Activated naive CD8-positive, alpha-beta T cell (primary cell): ENCODE measurements at regions not wholly inside any gene's neighbourhood (a gene's known extent, or its start where the extent isn't known, plus 50 kb on each side); places are given as distances from the start of the nearest gene placed in this dataset.
"Not testable (repeated sequence)": the region's sequence is repeated elsewhere in the genome, so short reads cannot be mapped to it uniquely, and the experiment has no call there.

ENCODE experiments used
- H3K27ac Mint-ChIP-seq: one replicate; pipeline ENCODE4 v1.8.0; 2021; ENCODE audit warnings: mixed read lengths
- H3K27me3 Mint-ChIP-seq: one replicate; pipeline ENCODE4 v1.8.0; 2021; ENCODE audit warnings: mixed read lengths
- H3K36me3 Mint-ChIP-seq: one replicate; pipeline ENCODE4 v1.8.0; 2021; ENCODE audit warnings: mixed read lengths
- H3K4me1 Mint-ChIP-seq: one replicate; pipeline ENCODE4 v1.8.0; 2021; ENCODE audit warnings: low read depth, mixed read lengths
- H3K4me3 Mint-ChIP-seq: one replicate; pipeline ENCODE4 v1.8.0; 2021; ENCODE audit warnings: mild to moderate bottlenecking, mixed read lengths
- H3K9me3 Mint-ChIP-seq: one replicate; pipeline ENCODE4 v1.8.0; 2021; ENCODE audit warnings: low read depth, mixed read lengths

DNA sequence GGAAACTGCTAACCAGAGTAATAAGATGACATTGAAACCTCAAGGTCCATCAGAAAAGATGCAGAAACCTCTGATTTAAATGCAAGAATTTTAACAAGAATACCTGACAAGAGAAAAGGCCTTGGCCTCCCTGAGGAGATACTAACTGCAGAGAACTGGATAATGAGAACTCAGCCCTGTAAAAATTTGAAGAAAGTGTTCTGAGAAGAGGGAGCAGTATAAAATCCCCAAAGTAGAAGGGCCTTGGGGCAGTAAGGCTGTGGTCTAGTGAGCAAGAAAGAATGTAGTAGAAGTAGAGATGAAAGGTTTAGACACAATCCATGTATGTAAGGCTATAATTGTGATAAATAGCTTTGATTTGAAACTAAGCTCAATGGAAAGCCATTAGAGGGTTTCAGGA lies 394.1 kb downstream of the ZBBX start:
- Mint-ChIP-seq H3K27me3 (no peaks in the 10 kb centered on the region), H3K27ac (no peak overlapping the region), H3K9me3 (no peaks in the 10 kb centered on the region), H3K36me3 (no peaks in the 10 kb centered on the region), H3K4me1 (no peaks in the 10 kb centered on the region), H3K4me3 (no peak overlapping the region)

DNA sequence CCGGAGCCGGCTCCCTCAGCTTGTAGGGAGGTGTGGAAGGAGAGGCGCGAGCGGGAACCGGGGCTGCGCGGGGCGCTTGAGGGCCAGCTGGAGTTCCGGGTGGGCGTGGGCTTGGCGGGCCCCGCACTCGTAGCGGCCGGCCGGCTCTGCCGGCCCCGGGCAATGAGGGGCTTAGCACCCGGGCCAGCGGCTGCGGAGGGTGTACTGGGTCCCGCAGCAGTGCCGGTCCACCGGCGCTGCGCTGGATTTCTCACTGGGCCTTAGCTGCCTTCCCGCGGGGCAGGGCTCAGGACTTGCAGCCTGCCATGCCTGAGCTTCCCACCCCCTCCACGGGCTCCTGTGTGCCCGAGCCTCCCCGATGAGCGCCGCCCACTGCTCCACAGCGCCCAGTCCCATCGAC lies 404.3 kb downstream of the ZBBX start:
- not testable (repeated sequence) for H3K4me3 Mint-ChIP-seq, H3K9me3 Mint-ChIP-seq, H3K4me1 Mint-ChIP-seq, H3K36me3 Mint-ChIP-seq, H3K27ac Mint-ChIP-seq, H3K27me3 Mint-ChIP-seq

DNA sequence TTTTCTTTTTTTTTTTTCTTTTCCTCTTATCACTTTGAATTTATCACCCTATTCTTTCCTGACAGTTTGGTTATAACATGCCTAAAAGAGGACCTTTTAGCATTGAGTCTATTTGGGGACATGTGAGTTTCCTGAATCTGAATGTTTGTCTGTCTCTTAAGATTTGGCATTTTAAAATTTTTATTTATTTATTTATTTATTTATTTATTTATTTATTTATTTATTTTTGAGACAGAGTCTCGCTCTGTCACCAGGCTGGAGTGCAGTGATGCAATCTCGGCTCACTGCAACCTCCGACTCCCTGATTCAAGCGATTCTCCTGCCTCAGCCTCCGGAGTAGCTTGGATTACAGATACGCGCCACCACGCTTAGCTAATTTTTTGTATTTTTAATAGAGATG lies 412.4 kb downstream of the ZBBX start:
- H3K9me3 Mint-ChIP-seq, H3K27me3 Mint-ChIP-seq, H3K4me3 Mint-ChIP-seq, H3K36me3 Mint-ChIP-seq, H3K4me1 Mint-ChIP-seq, H3K27ac Mint-ChIP-seq: not testable (repeated sequence)

DNA sequence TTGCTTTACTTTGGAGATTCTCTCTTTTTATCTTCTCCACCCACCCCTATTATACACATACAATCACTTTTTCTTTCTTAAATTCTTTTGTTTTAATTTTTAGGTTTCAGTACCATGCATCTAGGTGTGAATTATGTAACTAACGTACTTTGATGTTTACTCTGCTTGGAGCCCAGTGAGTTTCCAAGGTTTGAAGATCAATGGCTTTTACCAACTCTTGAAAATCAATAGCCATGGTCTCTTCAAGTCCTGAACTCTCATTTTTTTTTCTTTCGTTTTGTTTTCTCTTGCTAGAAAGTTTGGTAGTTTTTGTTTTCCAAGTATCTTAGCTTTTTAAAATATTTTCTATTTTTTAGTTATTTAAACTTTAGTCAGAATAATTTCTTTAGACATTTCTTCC lies 417.2 kb downstream of the ZBBX start:
- H3K27me3 Mint-ChIP-seq: no peaks in the 10 kb centered on the region
- no peaks in the 10 kb centered on the region for H3K36me3 Mint-ChIP-seq
- H3K4me1 Mint-ChIP-seq: no peaks in the 10 kb centered on the region
- H3K9me3 Mint-ChIP-seq: peaks cover 7% of the 10 kb centered on the region
- no peak overlapping the region for H3K27ac Mint-ChIP-seq
- H3K4me3 Mint-ChIP-seq: no peak overlapping the region

DNA sequence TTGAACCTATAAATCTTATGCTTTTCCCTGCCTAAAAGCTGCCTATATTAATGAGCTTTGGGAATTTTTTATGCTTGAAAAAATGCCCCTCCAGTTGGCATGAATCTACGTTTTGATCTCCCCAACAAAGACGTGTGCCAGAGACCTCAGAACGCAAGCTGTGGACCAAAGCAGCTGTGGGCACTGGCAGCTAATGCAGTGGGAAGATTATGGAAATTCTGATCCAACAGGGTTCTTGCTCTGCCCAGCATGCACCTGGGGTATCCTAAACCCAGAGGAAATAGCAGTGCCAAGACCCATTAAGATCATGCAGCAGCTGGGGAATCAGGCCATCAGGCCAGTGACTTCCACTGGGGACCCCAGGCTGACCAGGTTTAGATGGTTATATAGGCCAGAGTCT lies 423.0 kb downstream of the ZBBX start:
- no peaks in the 10 kb centered on the region for H3K36me3 Mint-ChIP-seq
- H3K9me3 Mint-ChIP-seq: peaks cover 24% of the 10 kb centered on the region
- H3K4me1 Mint-ChIP-seq: no peaks in the 10 kb centered on the region
- no peak overlapping the region for H3K27ac Mint-ChIP-seq
- H3K27me3 Mint-ChIP-seq: no peaks in the 10 kb centered on the region
- no peak overlapping the region for H3K4me3 Mint-ChIP-seq

DNA sequence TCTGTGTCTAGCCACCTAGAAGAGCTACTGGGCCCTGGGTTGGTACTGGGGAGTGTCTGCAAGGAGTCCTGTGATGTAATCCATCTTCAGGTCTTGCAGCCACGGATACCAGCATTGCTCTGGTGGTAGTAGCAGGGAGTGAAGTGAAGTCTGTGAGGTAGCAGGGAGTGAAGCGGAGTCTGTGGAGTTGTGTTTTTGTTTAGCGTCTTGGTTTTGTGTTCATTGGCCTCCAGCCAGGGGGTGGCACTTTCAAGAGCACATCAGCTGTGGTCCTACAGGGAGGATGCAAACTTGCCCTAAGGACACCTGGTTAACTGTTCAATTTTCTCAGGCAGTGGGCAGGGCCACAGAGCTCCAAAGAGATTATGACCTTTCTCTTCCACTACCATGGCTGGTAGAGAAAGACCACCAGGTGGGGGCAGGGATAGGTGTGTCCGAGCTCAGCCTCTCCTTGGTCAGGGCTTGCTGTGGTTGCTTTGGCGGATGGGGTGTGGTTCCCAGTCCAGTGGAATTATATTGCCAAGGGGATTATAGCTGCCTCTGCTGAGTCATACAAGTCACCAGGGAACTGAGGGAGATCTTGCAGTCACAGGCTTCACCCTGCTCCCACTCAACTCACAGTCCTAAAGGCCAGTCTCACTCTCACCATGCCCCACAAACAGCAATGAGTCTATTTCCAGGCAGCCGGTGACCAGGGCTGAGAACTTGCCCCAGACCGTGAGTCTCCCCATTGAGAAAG lies 424.7 kb downstream of the ZBBX start:
- Mint-ChIP-seq H3K9me3 (peaks cover 22% of the 10 kb centered on the region), H3K36me3 (no peaks in the 10 kb centered on the region), H3K4me3 (no peak overlapping the region), H3K27me3 (no peaks in the 10 kb centered on the region), H3K27ac (no peak overlapping the region), H3K4me1 (no peaks in the 10 kb centered on the region)

DNA sequence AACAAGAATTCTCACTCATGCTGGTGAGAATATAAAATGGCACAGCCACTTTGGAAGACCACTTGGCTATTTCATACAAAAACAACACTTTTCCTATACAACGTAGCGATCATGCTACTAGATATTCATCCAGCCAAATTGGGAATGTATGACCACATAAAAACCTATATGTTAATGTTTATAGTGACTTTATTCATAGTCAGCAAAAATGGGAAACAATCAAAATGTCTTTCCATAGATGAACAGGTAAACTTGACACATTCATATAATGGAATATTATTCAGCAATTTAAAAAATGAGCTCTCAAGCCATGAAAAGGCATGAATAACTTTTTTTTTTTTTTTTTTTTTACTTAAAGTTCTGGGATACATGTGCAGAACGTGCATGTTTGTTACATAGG lies 445.2 kb downstream of the ZBBX start:
- Mint-ChIP-seq H3K36me3 (no peaks in the 10 kb centered on the region), H3K4me1 (no peaks in the 10 kb centered on the region), H3K27me3 (no peaks in the 10 kb centered on the region), H3K9me3 (peaks cover 12% of the 10 kb centered on the region), H3K4me3 (no peak overlapping the region), H3K27ac (no peak overlapping the region)

DNA sequence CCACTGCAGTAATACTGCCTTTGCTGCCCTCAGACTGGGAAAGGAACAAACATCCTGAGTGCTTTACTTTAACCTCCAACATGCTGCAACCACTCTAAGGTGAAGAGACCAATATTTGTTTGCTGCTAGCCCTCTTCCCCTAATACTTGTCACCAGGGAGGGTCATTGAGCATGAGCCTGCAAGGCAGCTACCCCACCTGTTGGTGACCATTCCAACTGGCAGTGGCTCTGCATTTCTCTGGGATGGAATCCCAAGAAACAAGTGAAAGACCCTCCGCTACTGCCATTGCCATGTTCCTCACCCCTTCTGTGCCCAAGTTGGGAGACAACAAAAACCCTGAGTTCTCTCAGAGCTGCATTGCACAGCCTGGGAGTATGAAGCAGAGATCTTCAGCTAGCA lies 462.7 kb downstream of the ZBBX start:
- H3K4me3 Mint-ChIP-seq: no peak overlapping the region
- peaks cover 19% of the 10 kb centered on the region for H3K9me3 Mint-ChIP-seq
- H3K27ac Mint-ChIP-seq: no peak overlapping the region
- no peaks in the 10 kb centered on the region for H3K36me3 Mint-ChIP-seq
- no peaks in the 10 kb centered on the region for H3K4me1 Mint-ChIP-seq
- no peaks in the 10 kb centered on the region for H3K27me3 Mint-ChIP-seq

DNA sequence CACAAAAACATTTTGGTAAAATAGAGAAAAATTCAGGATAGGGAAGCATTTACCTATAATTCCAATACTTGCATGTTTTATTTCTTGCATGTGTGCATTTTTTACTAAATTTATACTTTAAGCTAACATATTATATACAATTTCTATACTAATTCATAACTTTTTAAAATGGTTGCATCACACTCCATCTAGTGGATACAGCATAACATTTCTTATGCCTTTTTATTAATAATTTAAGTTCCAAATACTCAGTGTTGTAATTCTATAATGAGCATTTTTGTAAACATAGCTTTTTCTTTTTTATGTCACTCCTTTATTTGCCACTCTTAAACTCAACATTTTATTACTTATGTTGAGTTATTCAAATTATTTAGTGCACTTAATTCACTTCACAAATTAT lies 477.7 kb downstream of the ZBBX start:
- H3K9me3 Mint-ChIP-seq: peaks cover 3% of the 10 kb centered on the region
- H3K4me3 Mint-ChIP-seq: no peak overlapping the region
- no peaks in the 10 kb centered on the region for H3K36me3 Mint-ChIP-seq
- H3K4me1 Mint-ChIP-seq: no peaks in the 10 kb centered on the region
- no peaks in the 10 kb centered on the region for H3K27me3 Mint-ChIP-seq
- H3K27ac Mint-ChIP-seq: no peak overlapping the region

DNA sequence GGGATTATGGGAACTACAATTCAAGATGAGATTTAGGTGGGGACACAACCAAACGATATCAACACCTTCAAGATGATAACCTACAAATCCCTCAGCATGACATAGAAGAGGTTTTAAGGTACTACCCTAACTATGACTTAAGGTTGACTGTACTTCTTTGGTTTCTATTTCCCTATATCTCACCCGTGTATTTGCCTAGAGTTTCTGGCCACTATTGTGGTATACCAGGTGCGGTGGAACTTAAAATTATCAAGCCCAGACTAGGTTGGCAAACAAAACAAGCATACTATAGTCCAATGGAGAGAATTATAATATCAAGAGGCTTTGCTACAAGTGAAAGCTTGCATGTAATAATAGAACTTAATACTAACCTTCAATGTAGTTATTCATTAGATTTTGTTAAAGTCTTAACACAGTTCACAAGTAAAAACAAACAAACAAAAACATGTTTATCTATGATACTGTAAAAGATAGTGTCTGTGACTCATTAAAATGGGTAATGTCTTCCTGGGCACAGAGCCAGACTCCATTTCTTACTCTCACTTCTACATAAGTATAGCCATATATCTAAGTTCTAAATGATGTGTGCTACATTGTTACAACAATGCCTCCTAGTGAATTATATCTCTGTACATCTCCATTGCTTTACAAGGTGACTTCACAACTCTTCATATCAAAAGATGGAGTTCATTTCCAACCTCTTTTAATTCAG lies 479.1 kb downstream of the ZBBX start:
- no peak overlapping the region for H3K4me3 Mint-ChIP-seq
- no peaks in the 10 kb centered on the region for H3K4me1 Mint-ChIP-seq
- H3K27ac Mint-ChIP-seq: no peak overlapping the region

DNA sequence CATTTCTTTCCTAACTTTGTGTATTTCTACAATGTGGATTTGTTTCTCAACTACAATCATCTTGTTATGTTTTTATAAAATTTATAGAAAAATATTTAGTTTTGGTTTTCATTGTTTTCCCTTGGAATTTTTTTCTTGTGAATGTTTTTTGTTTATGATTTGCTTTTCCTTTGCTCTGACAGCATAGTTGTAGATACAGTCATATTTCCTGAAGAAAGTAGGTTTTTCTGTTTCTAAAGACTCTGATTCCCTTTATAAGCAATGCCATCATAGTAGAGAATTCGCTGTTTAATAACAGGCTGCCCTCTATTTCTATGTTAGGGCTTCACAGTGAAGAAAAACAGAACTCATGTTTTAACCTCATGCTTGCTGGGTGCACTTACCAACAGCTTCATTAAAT lies 482.3 kb downstream of the ZBBX start:
- Mint-ChIP-seq H3K27me3 (no peaks in the 10 kb centered on the region), H3K36me3 (no peaks in the 10 kb centered on the region), H3K9me3 (peaks cover 1% of the 10 kb centered on the region), H3K27ac (no peak overlapping the region), H3K4me3 (no peak overlapping the region), H3K4me1 (no peaks in the 10 kb centered on the region)

More for the DNA sequence above, 479.1 kb downstream of the ZBBX start:
- H3K27me3 Mint-ChIP-seq: no peaks in the 10 kb centered on the region
- H3K36me3 Mint-ChIP-seq: no peaks in the 10 kb centered on the region
- peaks cover 3% of the 10 kb centered on the region for H3K9me3 Mint-ChIP-seq

DNA sequence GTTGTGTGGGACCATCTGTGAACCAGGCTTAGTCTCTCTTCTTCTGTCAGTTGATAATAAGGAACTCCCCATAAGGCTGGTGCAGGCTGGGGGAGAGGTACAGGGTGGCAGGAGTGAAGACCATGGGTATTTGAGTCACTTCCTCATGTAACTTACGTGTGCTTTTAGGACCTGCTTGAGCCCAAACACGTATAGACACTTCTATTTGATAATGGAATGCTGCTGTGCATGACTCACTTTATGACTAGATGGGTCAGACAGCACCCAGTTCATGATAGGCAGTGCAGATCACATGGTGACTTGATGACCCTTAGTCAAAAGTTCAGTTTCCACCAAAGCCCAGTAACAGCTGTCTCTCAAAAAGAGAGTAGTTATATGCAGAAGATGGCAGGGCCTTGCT lies 490.9 kb downstream of the ZBBX start:
- H3K27ac Mint-ChIP-seq: no peak overlapping the region
- H3K27me3 Mint-ChIP-seq: no peaks in the 10 kb centered on the region
- no peaks in the 10 kb centered on the region for H3K4me1 Mint-ChIP-seq
- no peaks in the 10 kb centered on the region for H3K36me3 Mint-ChIP-seq
- no peaks in the 10 kb centered on the region for H3K9me3 Mint-ChIP-seq
- H3K4me3 Mint-ChIP-seq: no peak overlapping the region

DNA sequence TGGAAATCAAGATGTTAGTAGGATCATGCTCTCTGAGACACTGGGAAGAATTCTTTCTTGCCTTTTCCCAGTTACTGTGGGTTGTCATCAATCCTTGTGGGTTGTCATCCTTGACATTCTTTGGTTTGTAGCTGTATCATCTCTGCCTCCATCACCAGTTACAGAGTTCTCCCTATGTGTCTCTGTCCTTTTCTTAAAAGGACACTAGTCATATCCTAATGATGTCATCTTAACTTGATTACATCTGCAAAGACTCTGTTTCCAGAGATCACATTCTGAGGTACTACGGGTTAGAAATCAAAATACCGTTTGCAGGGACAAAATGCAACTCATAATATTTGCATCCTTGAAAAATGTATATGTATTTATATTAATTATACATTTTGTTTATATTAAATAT lies 500.4 kb downstream of the ZBBX start:
- Mint-ChIP-seq H3K36me3 (no peaks in the 10 kb centered on the region), H3K27ac (no peak overlapping the region), H3K9me3 (peaks cover 2% of the 10 kb centered on the region), H3K4me3 (no peak overlapping the region), H3K4me1 (no peaks in the 10 kb centered on the region), H3K27me3 (no peaks in the 10 kb centered on the region)

DNA sequence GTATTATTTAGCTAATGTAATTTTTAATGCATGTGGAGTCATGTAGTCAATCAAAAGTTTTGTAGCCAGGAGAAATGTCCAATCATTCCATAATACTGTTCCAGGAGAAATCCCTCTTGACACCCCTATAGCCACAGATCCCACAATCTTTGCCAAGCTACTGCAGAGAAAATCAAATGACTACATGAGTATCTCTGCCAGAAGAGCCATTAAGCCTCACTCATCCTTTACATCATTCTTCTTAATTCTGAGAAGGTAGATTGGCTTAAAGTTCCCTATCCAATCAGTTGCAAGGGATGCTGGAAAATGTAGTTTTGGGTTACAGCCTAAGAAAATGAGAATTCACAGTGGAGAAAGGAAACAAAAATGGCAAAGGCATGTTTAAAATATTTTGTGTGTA lies 502.1 kb downstream of the ZBBX start:
- Mint-ChIP-seq H3K27ac (no peak overlapping the region), H3K4me3 (no peak overlapping the region), H3K36me3 (no peaks in the 10 kb centered on the region), H3K9me3 (peaks cover 7% of the 10 kb centered on the region), H3K27me3 (no peaks in the 10 kb centered on the region), H3K4me1 (no peaks in the 10 kb centered on the region)

DNA sequence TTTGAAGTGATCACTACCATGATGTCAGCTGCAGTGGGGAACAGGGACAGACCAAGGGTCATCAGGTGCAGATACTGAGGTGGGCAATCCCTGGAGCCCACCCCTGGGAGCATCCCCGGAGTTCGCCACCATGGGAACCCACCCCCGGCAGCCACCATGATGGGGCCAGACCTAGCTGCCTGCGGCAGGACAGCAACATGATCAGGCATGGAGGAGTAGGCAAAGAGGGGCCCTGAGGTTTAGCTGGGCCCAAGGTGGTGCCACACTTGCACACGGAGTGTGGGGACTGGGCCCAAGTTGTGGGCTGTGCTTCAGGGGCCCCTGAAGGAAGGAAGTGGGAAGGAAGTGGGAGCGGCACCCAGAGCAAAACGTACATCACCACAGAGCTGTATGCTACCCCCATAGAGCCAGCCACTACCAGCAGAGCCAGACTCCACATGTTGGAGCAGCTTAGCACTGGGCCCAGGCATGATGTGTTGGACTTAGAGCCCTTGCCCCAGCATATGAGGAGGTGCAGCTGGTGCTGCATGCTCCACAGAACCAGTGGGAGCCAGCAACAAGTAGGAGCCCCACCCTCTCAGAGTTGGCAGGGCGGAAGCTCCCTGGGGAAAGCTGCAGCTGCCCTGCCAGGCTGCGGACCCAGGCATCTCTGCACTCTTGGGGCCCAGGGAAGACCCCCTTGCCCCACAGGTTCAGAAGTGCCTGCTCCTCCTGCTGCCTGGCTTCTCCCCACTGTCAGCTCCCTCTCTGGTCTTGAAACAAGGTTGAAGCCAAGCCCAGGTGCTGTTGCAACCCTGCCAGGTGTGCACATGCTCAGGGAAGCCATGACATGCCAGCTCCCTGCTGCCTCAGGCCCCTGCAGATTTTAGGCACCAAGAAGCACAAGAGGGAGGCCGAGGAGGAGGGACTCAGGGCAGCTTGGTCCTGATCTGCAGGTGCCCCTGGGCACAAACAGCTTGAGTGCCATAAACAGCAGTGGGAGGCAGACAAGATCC lies 515.3 kb downstream of the ZBBX start:
- no peaks in the 10 kb centered on the region for H3K36me3 Mint-ChIP-seq
- H3K27me3 Mint-ChIP-seq: no peaks in the 10 kb centered on the region
- no peaks in the 10 kb centered on the region for H3K4me1 Mint-ChIP-seq
- no peak overlapping the region for H3K4me3 Mint-ChIP-seq
- H3K27ac Mint-ChIP-seq: no peak overlapping the region
- H3K9me3 Mint-ChIP-seq: no peaks in the 10 kb centered on the region
